Subcutaneous abdominal adipose tissue (tissue), 5 donors: ENCODE measurements at regions not wholly inside any gene's neighbourhood (a gene's known extent, or its start where the extent isn't known, plus 50 kb on each side); places are given as distances from the start of the nearest gene placed in this dataset.

Experiments used
- H3K27ac ChIP-seq: one replicate; pipeline ENCODE4 v1.7.0; 2013; ENCODE audit warnings: low read depth, mild to moderate bottlenecking, inconsistent platforms, low read length, moderate library complexity
- H3K27me3 ChIP-seq, 5 donors: one replicate each; pipeline ENCODE4 v1.7.0; 2013; ENCODE audit warnings: low read length in 5 of 5, inconsistent platforms in 1 of 5; ENCODE audit not compliant: control insufficient read depth in 5 of 5, insufficient read depth in 4 of 5
- H3K36me3 ChIP-seq, 5 donors: one replicate each; pipeline ENCODE4 v1.7.0; 2013; ENCODE audit warnings: low read length in 5 of 5; ENCODE audit not compliant: control insufficient read depth in 5 of 5, insufficient read depth in 5 of 5
- H3K4me1 ChIP-seq, 5 donors: one replicate each; pipeline ENCODE4 v1.7.0; 2013; ENCODE audit warnings: low read length in 5 of 5, mild to moderate bottlenecking in 3 of 5, moderate library complexity in 1 of 5; ENCODE audit not compliant: control insufficient read depth in 5 of 5, insufficient read depth in 5 of 5
- H3K4me3 ChIP-seq, 5 donors: one replicate each; pipeline ENCODE4 v1.7.0; 2013; ENCODE audit warnings: low read length in 5 of 5, low read depth in 1 of 5
- H3K9ac ChIP-seq, 5 donors: one replicate each; pipeline ENCODE4 v1.7.0; 2013; ENCODE audit warnings: low read length in 5 of 5, mild to moderate bottlenecking in 4 of 5, moderate library complexity in 3 of 5
- H3K9me3 ChIP-seq, 5 donors: one replicate each; pipeline ENCODE4 v1.7.0; 2013; ENCODE audit warnings: low read length in 5 of 5; ENCODE audit not compliant: control insufficient read depth in 5 of 5
- donor health status: healthy.
- donor health status: healthy.
- donor health status: healthy.
- donor health status: healthy.
- donor health status: healthy.

DNA sequence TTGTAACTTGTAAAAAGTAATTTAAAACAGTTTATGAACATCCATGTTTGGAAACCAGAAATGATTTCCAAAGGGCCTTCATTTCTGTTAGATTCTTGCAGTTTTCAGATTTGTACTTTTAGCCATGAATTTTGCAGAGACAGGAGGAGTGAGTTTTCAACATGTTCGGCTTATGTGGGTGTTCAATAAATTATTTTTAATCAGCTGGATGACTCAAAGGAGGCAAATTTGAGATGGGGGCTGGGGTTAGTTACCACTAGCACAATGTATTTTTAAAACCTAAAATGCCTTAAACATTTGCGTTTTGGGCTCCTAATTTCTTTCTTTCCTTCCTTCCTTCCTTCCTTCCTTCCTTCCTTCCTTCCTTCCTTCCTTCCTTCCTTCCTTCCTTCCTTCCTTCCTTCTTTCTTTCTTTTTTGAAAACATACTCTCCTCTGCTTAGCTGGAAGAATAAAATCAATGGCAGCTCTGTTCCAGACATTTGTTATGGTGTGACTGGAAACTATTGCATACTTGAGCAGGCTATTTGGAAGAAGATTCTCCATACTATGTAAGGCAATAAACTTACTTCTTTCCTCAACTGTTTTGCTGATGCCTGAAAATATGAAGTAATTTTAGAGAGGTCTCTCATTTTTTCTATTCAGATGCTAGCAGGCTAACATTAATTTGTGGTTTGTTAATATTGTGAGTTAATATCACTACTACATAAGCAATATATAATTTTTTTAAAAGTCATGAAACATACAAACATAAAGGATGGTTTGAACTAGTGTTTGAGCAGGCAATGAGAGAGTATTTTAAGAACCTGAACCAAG is 394.4 kb downstream of the NYAP2 start:
- Histone ChIP-seq H3K9ac (no peak overlapping the region), H3K27me3 (no peaks in the 10 kb centered on the region), H3K27ac (no peak overlapping the region), H3K4me3 (no peak overlapping the region), H3K9me3 (no peaks in the 10 kb centered on the region), H3K4me1 (no peaks in the 10 kb centered on the region), H3K36me3 (no peaks in the 10 kb centered on the region)

GRCh38 chr2:225788571-225789094 is 389.1 kb downstream of the NYAP2 start:
- no peak overlapping the region for H3K9ac ChIP-seq
- H3K4me1 ChIP-seq, result no peaks in the 10 kb centered on the region
- no peaks in the 10 kb centered on the region for H3K27me3 ChIP-seq
- H3K27ac ChIP-seq, result no peak overlapping the region
- no peaks in the 10 kb centered on the region for H3K9me3 ChIP-seq
- H3K4me3 ChIP-seq, result no peak overlapping the region
- H3K36me3 ChIP-seq, result no peaks in the 10 kb centered on the region

DNA sequence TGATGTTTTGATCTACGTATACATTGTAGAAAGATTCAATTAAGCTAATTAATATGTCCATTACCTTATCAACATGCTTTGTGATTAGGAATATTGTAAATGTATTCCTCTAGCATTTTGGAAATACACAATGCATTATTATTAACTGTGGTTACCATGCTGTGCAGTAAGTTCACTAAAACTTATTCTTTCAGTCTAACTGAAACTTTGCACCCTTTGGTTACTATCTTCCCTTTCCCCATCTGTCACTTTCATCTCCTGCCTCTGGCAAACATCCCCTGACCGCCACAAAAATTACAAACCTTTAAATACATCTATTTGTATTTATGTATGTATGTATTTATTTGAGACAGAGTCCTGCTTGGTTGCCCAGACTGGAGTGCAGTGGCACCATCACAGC is 388.0 kb downstream of the NYAP2 start:
- Histone ChIP-seq H3K4me3 (no peak overlapping the region), H3K36me3 (no peaks in the 10 kb centered on the region), H3K27me3 (no peaks in the 10 kb centered on the region), H3K4me1 (no peaks in the 10 kb centered on the region), H3K9ac (no peak overlapping the region), H3K9me3 (no peaks in the 10 kb centered on the region), H3K27ac (no peak overlapping the region)

GRCh38 chr2:225781991-225782390 is 382.5 kb downstream of the NYAP2 start:
- Histone ChIP-seq H3K4me3 (no peak overlapping the region), H3K9ac (no peak overlapping the region), H3K27ac (no peak overlapping the region), H3K4me1 (peaks cover 0 to 10% (median 0%) of the 10 kb centered on the region in 5 donors), H3K9me3 (no peaks in the 10 kb centered on the region), H3K36me3 (no peaks in the 10 kb centered on the region), H3K27me3 (no peaks in the 10 kb centered on the region)

DNA sequence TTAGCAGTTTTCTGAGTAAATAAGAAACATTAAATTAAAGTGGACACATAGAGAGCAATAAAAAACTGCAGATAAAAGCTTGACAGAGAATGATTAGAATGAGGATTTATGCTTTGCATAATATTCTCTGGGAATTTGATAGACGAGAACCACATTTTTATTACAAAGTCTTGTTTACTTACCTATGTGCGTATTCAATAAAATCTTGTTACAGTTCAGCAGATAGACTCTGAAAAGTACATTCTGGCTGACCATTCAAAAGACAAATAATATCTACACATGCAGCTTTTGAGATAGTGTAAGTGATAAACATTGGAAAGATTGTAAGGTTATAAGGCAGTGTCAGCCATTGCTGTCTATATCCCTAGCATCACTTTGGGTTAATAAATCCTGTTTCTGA is 381.6 kb downstream of the NYAP2 start:
- Histone ChIP-seq H3K27me3 (no peaks in the 10 kb centered on the region), H3K9ac (no peak overlapping the region), H3K4me1 (peaks cover 0 to 10% (median 0%) of the 10 kb centered on the region in 5 donors), H3K4me3 (no peak overlapping the region), H3K9me3 (no peaks in the 10 kb centered on the region), H3K27ac (no peak overlapping the region), H3K36me3 (no peaks in the 10 kb centered on the region)

DNA sequence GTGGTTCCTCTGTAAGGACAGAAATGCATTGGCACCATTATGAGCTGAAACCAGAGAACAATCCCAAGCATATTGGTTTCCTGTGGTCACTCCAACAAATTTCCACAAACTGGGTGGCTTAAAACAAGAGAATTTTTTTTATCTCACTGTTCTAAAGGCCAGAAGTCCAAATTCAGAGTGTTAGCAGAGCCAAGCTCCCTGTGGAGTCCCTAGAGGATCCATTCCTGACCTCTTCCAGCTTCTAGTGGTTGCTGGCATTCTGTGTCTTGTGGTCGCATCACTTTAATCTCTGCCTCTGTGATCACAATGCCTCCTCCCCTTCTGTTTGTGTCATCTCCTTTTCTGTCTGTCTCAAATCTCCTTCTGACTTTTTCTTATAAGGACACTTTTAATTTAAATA is 380.3 kb downstream of the NYAP2 start:
- no peak overlapping the region for H3K4me3 ChIP-seq
- H3K27me3 ChIP-seq, result no peaks in the 10 kb centered on the region
- no peaks in the 10 kb centered on the region for H3K36me3 ChIP-seq
- no peak overlapping the region for H3K9ac ChIP-seq
- H3K9me3 ChIP-seq, result no peaks in the 10 kb centered on the region
- peaks cover 0 to 10% (median 0%) of the 10 kb centered on the region in 5 donors for H3K4me1 ChIP-seq
- no peak overlapping the region for H3K27ac ChIP-seq

DNA sequence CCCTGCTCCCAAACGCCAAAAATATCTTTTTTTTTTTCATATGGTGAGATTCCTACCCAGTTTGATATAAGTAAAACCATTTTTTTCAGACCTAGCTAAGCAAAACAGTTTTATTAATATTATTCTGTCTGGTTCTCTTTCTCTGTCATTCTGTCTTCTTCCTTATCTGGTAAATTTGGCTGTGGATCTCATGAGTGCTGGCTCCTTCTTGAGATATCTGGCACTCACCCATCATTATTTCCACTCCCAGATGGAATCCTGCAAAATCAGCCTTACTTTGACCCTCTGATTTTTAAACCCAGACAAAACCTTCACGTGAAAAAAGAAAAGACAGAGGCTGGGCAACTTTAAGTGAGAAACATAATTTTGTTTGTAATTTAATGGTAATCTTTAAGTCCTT is 373.6 kb downstream of the NYAP2 start:
- no peak overlapping the region for H3K27ac ChIP-seq
- no peak overlapping the region for H3K9ac ChIP-seq
- no peaks in the 10 kb centered on the region for H3K9me3 ChIP-seq
- no peaks in the 10 kb centered on the region for H3K36me3 ChIP-seq
- no peak overlapping the region for H3K4me3 ChIP-seq
- peaks cover 0 to 13% (median 0%) of the 10 kb centered on the region in 5 donors for H3K4me1 ChIP-seq
- H3K27me3 ChIP-seq, result no peaks in the 10 kb centered on the region

DNA sequence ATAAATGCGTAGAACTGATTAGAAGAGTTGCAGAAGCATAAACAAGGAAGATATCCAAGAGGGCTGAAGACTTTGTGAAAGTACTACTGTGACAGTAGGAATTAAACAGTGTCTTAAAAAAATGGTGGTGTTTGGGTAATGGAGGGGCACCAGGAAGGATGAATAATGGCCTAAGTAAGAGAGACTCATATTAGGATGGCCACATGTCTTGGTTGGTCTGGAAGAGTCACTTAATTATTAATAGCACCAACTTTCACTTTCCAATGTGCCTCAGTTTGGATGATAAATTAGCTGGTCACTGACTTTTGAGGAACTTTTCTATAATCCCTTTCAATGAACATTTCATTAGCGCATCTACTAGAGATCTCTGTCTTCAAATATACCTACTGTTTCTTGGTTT is 372.2 kb downstream of the NYAP2 start:
- no peak overlapping the region for H3K9ac ChIP-seq
- no peaks in the 10 kb centered on the region for H3K27me3 ChIP-seq
- no peak overlapping the region for H3K27ac ChIP-seq
- H3K4me1 ChIP-seq, result peaks cover 0 to 13% (median 0%) of the 10 kb centered on the region in 5 donors
- no peaks in the 10 kb centered on the region for H3K9me3 ChIP-seq
- H3K4me3 ChIP-seq, result no peak overlapping the region
- H3K36me3 ChIP-seq, result no peaks in the 10 kb centered on the region

DNA sequence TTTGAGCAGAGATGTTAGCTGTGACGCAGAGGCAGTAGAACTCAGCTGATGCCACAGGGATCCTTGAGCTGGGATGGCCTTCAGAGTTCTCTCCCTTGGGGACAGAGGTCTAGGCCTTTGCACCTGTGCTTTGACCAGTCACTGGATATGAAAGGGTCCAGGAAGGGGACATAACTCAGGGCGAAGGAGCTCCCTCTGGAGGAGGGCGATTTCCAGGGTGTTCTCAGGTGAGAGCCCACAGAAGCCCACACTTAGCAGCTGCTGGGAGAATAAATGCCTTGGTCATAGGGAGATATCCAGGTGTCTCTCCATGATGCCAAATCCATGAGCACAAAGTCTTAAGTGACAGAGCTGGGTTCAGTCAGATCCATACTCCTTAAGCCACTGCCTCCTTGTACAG is 369.2 kb downstream of the NYAP2 start:
- H3K4me1 ChIP-seq, result peaks cover 0 to 22% (median 0%) of the 10 kb centered on the region in 5 donors

GRCh38 chr2:225766431-225766830 is 366.9 kb downstream of the NYAP2 start:
- Histone ChIP-seq H3K9ac (no peak overlapping the region), H3K27me3 (no peaks in the 10 kb centered on the region), H3K27ac (no peak overlapping the region), H3K4me1 (peaks cover 0 to 9% (median 0%) of the 10 kb centered on the region in 5 donors), H3K9me3 (no peaks in the 10 kb centered on the region), H3K4me3 (no peak overlapping the region), H3K36me3 (no peaks in the 10 kb centered on the region)

More for the DNA sequence above, 369.2 kb downstream of the NYAP2 start:
- Histone ChIP-seq H3K4me3 (no peak overlapping the region), H3K9ac (no peak overlapping the region), H3K9me3 (no peaks in the 10 kb centered on the region), H3K27ac (no peak overlapping the region), H3K36me3 (no peaks in the 10 kb centered on the region), H3K27me3 (no peaks in the 10 kb centered on the region)
